HepG2 (cell line): ENCODE measurements at regions not wholly inside any gene's neighbourhood (a gene's known extent, or its start where the extent isn't known, plus 50 kb on each side); places are given as distances from the start of the nearest gene placed in this dataset.

Source experiments
- ATF7-NPFF ChIP-seq: sonication (generic); formaldehyde crosslinking; IDR thresholded peaks from 2 replicates; pipeline ENCODE4 v1.8.1; 2023; ENCODE audit warnings: mild to moderate bottlenecking, low read depth, missing genetic modification reagents, moderate library complexity
- CEBPB ChIP-seq: IDR thresholded peaks from 2 replicates; pipeline ENCODE4 v1.6.1; 2011; ENCODE audit warnings: low read depth, low read length, improper control_type of control experiment, borderline replicate concordance
- EP300 ChIP-seq, 3 experiments: sonication (generic) in 1 of 3; formaldehyde crosslinking in 1 of 3; IDR thresholded peaks; 2 replicates each; pipeline versions ENCODE4 v1.5.1 to v1.6.1; 2011 to 2020; ENCODE audit warnings: low read depth in 2 of 3, low read length in 2 of 3, borderline replicate concordance in 1 of 3, improper control_type of control experiment in 1 of 3, mild to moderate bottlenecking in 1 of 3, missing genetic modification reagents in 1 of 3, moderate library complexity in 1 of 3
- EZH2 ChIP-seq: conservative IDR thresholded peaks from 2 replicates; pipeline ENCODE4 v1.6.1; 2012; ENCODE audit warnings: mild to moderate bottlenecking, low read depth, low read length, moderate library complexity
- MZF1 ChIP-seq: sonication (generic); formaldehyde crosslinking; IDR thresholded peaks from 2 replicates; pipeline ENCODE4 v1.8.1; 2023; ENCODE audit warnings: mild to moderate bottlenecking, missing genetic modification reagents, borderline replicate concordance
- PITX1 ChIP-seq: sonication (generic); formaldehyde crosslinking; IDR thresholded peaks from 2 replicates; pipeline ENCODE4 v1.5.1; 2020; ENCODE audit warnings: mild to moderate bottlenecking, missing genetic modification reagents
- TF ChIP-seq, protein P1 (sequence below): sonication (generic); formaldehyde crosslinking; IDR thresholded peaks from 2 replicates; pipeline ENCODE4 v1.5.0; 2020; ENCODE audit warnings: mild to moderate bottlenecking, missing genetic modification reagents, moderate library complexity
- TF ChIP-seq, protein P2 (sequence below): IDR thresholded peaks from 2 replicates; pipeline ENCODE4 v1.6.1; 2012; ENCODE audit warnings: inconsistent platforms

DNA sequence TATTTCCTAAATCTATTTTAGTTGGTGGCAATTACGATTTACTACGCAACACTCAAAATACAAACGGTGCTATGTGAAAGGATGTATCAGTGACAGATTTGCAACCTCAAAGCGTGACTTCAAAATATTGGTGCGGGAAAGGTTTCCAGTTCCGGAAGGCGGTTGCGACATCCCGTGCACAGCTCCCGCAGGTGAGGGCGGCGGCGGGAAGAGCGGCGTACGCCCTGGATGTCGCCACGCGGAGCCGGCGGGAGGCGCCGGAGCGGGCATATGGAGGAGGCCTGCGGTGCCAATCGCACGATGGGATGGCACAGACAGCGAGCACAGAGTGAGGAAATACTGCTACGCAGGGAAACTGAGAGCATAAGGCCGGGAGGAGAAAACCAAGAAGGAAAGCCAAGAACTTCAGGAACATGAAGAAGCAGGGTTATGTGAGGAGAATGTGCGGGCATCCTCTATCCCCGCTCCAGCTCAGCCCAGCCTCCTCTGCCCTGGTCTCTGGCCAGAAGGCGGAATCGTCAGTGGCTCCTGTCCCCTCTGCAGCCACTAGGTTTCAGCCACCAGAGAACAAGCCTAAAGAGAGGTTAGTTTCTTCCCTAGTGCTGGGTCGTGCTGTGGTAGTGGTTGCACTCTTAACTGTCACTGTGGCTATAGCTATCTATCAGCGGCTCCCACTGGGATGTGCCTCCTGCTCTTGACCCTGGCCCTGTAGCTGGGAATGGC lies 378.1 kb upstream of the TLE4 start:
- TF ChIP-seq, protein P1, sequence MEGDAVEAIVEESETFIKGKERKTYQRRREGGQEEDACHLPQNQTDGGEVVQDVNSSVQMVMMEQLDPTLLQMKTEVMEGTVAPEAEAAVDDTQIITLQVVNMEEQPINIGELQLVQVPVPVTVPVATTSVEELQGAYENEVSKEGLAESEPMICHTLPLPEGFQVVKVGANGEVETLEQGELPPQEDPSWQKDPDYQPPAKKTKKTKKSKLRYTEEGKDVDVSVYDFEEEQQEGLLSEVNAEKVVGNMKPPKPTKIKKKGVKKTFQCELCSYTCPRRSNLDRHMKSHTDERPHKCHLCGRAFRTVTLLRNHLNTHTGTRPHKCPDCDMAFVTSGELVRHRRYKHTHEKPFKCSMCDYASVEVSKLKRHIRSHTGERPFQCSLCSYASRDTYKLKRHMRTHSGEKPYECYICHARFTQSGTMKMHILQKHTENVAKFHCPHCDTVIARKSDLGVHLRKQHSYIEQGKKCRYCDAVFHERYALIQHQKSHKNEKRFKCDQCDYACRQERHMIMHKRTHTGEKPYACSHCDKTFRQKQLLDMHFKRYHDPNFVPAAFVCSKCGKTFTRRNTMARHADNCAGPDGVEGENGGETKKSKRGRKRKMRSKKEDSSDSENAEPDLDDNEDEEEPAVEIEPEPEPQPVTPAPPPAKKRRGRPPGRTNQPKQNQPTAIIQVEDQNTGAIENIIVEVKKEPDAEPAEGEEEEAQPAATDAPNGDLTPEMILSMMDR (CRISPR knock-in tag): no peak
- TF ChIP-seq EP300 (IDR thresholded peaks at IDR 0.05; ENCODE audit: low read depth in 2 of 2, low read length in 2 of 2): no peak
- TF ChIP-seq EP300 (CRISPR knock-in tag; IDR thresholded peaks at IDR 0.05; ENCODE audit: borderline replicate concordance): no peak
- no peak for TF ChIP-seq MZF1 (CRISPR knock-in tag)
- TF ChIP-seq PITX1 (CRISPR knock-in tag): no peak
- no peak for TF ChIP-seq ATF7-NPFF (CRISPR knock-in tag)
- no peak for TF ChIP-seq EZH2
- TF ChIP-seq, protein P2, sequence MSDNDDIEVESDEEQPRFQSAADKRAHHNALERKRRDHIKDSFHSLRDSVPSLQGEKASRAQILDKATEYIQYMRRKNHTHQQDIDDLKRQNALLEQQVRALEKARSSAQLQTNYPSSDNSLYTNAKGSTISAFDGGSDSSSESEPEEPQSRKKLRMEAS: no peak
- TF ChIP-seq CEBPB: peak; percentile 50; the same call in 1 of the 2 replicates
